ENCODE measurements at regions not wholly inside any gene's neighbourhood (a gene's known extent, or its start where the extent isn't known, plus 50 kb on each side); places are given as distances from the start of the nearest gene placed in this dataset.

GRCh38 chr2:195360242-195360641, 296.8 kb upstream of the SLC39A10 start (continued):
- TF ChIP-seq ASH2L (IDR thresholded peaks at IDR 0.05; ENCODE audit: borderline replicate concordance, low read depth), result no peak
- no peak for TF ChIP-seq NR2C2 (IDR thresholded peaks at IDR 0.05; ENCODE audit: borderline replicate concordance, control insufficient read depth, insufficient read length, low read depth)
- peak; percentile 54; the same call in 1 of the 2 replicates for TF ChIP-seq PKNOX1 (IDR thresholded peaks at IDR 0.05)
- TF ChIP-seq FOXK2 (IDR thresholded peaks at IDR 0.05), result no peak
- no peak for TF ChIP-seq RB1 (IDR thresholded peaks at IDR 0.05; ENCODE audit: borderline replicate concordance)
- no peak for TF ChIP-seq SREBF2 (IDR thresholded peaks at IDR 0.05; ENCODE audit: low read length)
- TF ChIP-seq, protein P1, sequence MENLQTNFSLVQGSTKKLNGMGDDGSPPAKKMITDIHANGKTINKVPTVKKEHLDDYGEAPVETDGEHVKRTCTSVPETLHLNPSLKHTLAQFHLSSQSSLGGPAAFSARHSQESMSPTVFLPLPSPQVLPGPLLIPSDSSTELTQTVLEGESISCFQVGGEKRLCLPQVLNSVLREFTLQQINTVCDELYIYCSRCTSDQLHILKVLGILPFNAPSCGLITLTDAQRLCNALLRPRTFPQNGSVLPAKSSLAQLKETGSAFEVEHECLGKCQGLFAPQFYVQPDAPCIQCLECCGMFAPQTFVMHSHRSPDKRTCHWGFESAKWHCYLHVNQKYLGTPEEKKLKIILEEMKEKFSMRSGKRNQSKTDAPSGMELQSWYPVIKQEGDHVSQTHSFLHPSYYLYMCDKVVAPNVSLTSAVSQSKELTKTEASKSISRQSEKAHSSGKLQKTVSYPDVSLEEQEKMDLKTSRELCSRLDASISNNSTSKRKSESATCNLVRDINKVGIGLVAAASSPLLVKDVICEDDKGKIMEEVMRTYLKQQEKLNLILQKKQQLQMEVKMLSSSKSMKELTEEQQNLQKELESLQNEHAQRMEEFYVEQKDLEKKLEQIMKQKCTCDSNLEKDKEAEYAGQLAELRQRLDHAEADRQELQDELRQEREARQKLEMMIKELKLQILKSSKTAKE (IDR thresholded peaks at IDR 0.05; ENCODE audit: low read depth, poor library complexity, severe bottlenecking), result no peak
- no peak for TF ChIP-seq ZZZ3 (IDR thresholded peaks at IDR 0.05; ENCODE audit: control insufficient read depth, insufficient read length, low read depth)
- TF ChIP-seq ZNF274 (IDR thresholded peaks at IDR 0.05; ENCODE audit: insufficient read depth, insufficient read length), result no peak

- ChIA-PET CTCF (interaction anchor here (1.0 to 1.3 kb wide), 2 partner anchors 10 to 12 kb away, joined by 3 read pairs; no protein-coding TSS in a partner anchor), SMC1A (ENCODE audit: uncharacterized antibody, unreplicated experiment) (interaction anchor here (0.6 to 3.2 kb wide), 11 partner anchors 8 to 641 kb away, joined by 3 to 11 read pairs (median 3); no protein-coding TSS in a partner anchor), RAD21 (ENCODE audit: unreplicated experiment) (interaction anchor here (0.9 to 1.3 kb wide), 2 partner anchors 22 to 710 kb away, joined by 3 read pairs; partner anchors contain the start of gene DNAH7), POLR2A (no interaction called here)
- FAIRE-seq (no peak), ATAC-seq (no peak), DNase-seq (ENCODE audit: low read depth, low spot score) (no peak)
- H3K27me3 ChIP-seq (replicated peaks in 1 of 2; ENCODE audit: control insufficient read depth in 2 of 2, insufficient read depth in 2 of 2, low read length in 1 of 2), result no peaks in the 10 kb centered on the region
- no peaks in the 10 kb centered on the region for H4K20me1 ChIP-seq (ENCODE audit: control insufficient read depth, insufficient read depth)
- no peak overlapping the region for H3K4me3 ChIP-seq
- no peak overlapping the region for H3K4me2 ChIP-seq (ENCODE audit: control insufficient read depth, insufficient read depth)
- no peaks in the 10 kb centered on the region for H3K79me2 ChIP-seq (ENCODE audit: control insufficient read depth, insufficient read depth, low read length)
- no peak overlapping the region for H2AFZ ChIP-seq (ENCODE audit: control insufficient read depth, low read depth, low read length)
- BruUV-seq (replicated peaks), result no TSS peak
- in situ Hi-C loops (cut with MboI) (no loop called here), intact Hi-C loops (cut with micrococcal nuclease; ENCODE audit: unreplicated experiment) (no loop called here)
- H3K27ac ChIP-seq (ENCODE audit: control insufficient read depth, insufficient read depth), result no peak overlapping the region
- no peak overlapping the region for H3K9ac ChIP-seq (ENCODE audit: control insufficient read depth, insufficient read depth, low read length)
- H3K4me1 ChIP-seq (ENCODE audit: control insufficient read depth, insufficient read depth, low read length), result no peaks in the 10 kb centered on the region
- no peaks in the 10 kb centered on the region for H3K9me3 ChIP-seq (replicated peaks; ENCODE audit: control insufficient read depth, insufficient read depth, low read length)
- H3K36me3 ChIP-seq (ENCODE audit: control insufficient read depth in 2 of 2, insufficient read depth in 2 of 2, low read length in 1 of 2), result no peaks in the 10 kb centered on the region
- 55% methylated on average over 7 of the region's 7 CpGs for WGBS (ENCODE audit: insufficient coverage, insufficient replicate concordance, low lambda C conversion rate, missing lambda C conversion rate)
- no peak for TF ChIP-seq POLR2AphosphoS5 (IDR thresholded peaks at IDR 0.05; ENCODE audit: low read length)
- TF ChIP-seq FOXM1 (IDR thresholded peaks at IDR 0.05; ENCODE audit: low read depth, low read length), result no peak
- TF ChIP-seq POLR2AphosphoS2 (IDR thresholded peaks at IDR 0.05; ENCODE audit: low read depth, low read length), result no peak
- TF ChIP-seq RELB (IDR thresholded peaks at IDR 0.05; ENCODE audit: low read depth), result no peak
Observed at GRCh38 chr2:195359043-195359735, 297.8 kb upstream of the SLC39A10 start.

Measured in GM12878 (cell line).